SK-N-SH (cell line): ENCODE measurements at regions not wholly inside any gene's neighbourhood (a gene's known extent, or its start where the extent isn't known, plus 50 kb on each side); places are given as distances from the start of the nearest gene placed in this dataset.

Source experiments
- CTCF ChIA-PET: fragments of 300-600, 350-600 bp; formaldehyde crosslinking; extraction: SDS; loops from one replicate; lab custom pipeline; 2021; lab: Yijun Ruan, JAX
- POLR2A ChIA-PET: fragments of 350-600 bp; sonication (Branson Sonifier 250); formaldehyde crosslinking; extraction: SDS; loops from one replicate; lab custom pipeline; 2020; ENCODE audit warnings: antibody characterized with exemption, inconsistent platforms; lab: Yijun Ruan, JAX
- DNase-seq: peaks from one replicate; pipeline ENCODE4 v3.0.0; 2012
- H2AFZ ChIP-seq: fragments of 200-600 bp; sonication (generic); 2 replicates; pipeline ENCODE4 v1.8.1; 2016; ENCODE audit warnings: antibody characterized with exemption, mild to moderate bottlenecking, low read depth
- H3F3A ChIP-seq: fragments of 200-600 bp; sonication (generic); replicated peaks from 2 replicates; pipeline ENCODE3; 2016; ENCODE audit warnings: antibody characterized with exemption, mild to moderate bottlenecking; ENCODE audit not compliant: insufficient read depth
- H3K27ac ChIP-seq, 2 experiments: fragments of 200-500 bp in 1 of 2; fragments of 200-600 bp in 1 of 2; sonication (Bioruptor generic) in 1 of 2; sonication (generic), shearing (Covaris generic) in 1 of 2; 2 replicates each; pipeline versions ENCODE4 v1.5.1 to v1.6.1; 2014 to 2016; ENCODE audit warnings: low read depth in 2 of 2, inconsistent platforms in 1 of 2, low read length in 1 of 2, mild to moderate bottlenecking in 1 of 2, mixed read lengths in 1 of 2
- H3K27me3 ChIP-seq: fragments of 200-600 bp; sonication (generic), shearing (Covaris generic); 2 replicates; pipeline ENCODE4 v1.6.1; 2016; ENCODE audit warnings: mixed run types; ENCODE audit not compliant: insufficient read depth
- H3K36me3 ChIP-seq, 2 experiments: fragments of 200-500 bp in 1 of 2; fragments of 200-600 bp in 1 of 2; sonication (Bioruptor generic) in 1 of 2; sonication (generic) in 1 of 2; replicated peaks in 1 of 2; 2 replicates each; pipeline versions ENCODE3 to v1.5.1; 2014 to 2016; ENCODE audit warnings: low read length in 1 of 2, mild to moderate bottlenecking in 1 of 2; ENCODE audit not compliant: insufficient read depth in 2 of 2, control insufficient read depth in 1 of 2
- H3K4me1 ChIP-seq, 2 experiments: fragments of 200-500 bp in 1 of 2; fragments of 200-600 bp in 1 of 2; sonication (Bioruptor generic) in 1 of 2; sonication (generic), shearing (Covaris generic) in 1 of 2; 2 replicates each; pipeline versions ENCODE4 v1.5.1 to v1.6.1; 2014 to 2016; ENCODE audit warnings: low read depth in 1 of 2, low read length in 1 of 2, mixed run types in 1 of 2; ENCODE audit not compliant: insufficient read depth in 2 of 2, control insufficient read depth in 1 of 2
- H3K4me2 ChIP-seq: fragments of 200-600 bp; sonication (generic), shearing (Covaris generic); 2 replicates; pipeline ENCODE4 v1.6.1; 2017; ENCODE audit warnings: mixed run types
- H3K4me3 ChIP-seq, 2 experiments: fragments of 200-500 bp in 1 of 2; fragments of 200-600 bp in 1 of 2; sonication (Bioruptor generic) in 1 of 2; sonication (generic), shearing (Covaris generic) in 1 of 2; 2 replicates each; pipeline versions ENCODE4 v1.5.1 to v1.8.1; 2014 to 2016; ENCODE audit warnings: low read depth in 2 of 2, inconsistent platforms in 1 of 2, low read length in 1 of 2, mild to moderate bottlenecking in 1 of 2, mixed read lengths in 1 of 2, moderate library complexity in 1 of 2
- H3K79me2 ChIP-seq: fragments of 200-600 bp; sonication (generic); 2 replicates; pipeline ENCODE4 v1.8.1; 2017; ENCODE audit warnings: mild to moderate bottlenecking; ENCODE audit not compliant: insufficient read depth
- H3K9ac ChIP-seq: fragments of 200-600 bp; sonication (generic); 2 replicates; pipeline ENCODE4 v1.6.1; 2017; ENCODE audit warnings: mixed run types
- H3K9me2 ChIP-seq: fragments of 200-600 bp; sonication (generic); 2 replicates; pipeline ENCODE4 v1.6.1; 2017; ENCODE audit warnings: mixed run types
- H3K9me3 ChIP-seq: fragments of 200-600 bp; sonication (generic); 2 replicates; pipeline ENCODE4 v1.6.1; 2017; ENCODE audit warnings: mixed run types, mild to moderate bottlenecking, moderate library complexity
- H4K20me1 ChIP-seq: fragments of 200-600 bp; sonication (generic); 2 replicates; pipeline ENCODE4 v1.6.1; 2017; ENCODE audit warnings: mild to moderate bottlenecking, mixed run types; ENCODE audit not compliant: insufficient read depth
- CHD2 ChIP-seq: fragments of 150-350 bp; IDR thresholded peaks from 2 replicates; pipeline ENCODE4 v1.6.1; 2018; ENCODE audit warnings: low read length; ENCODE audit not compliant: partially characterized antibody
- ELF1 ChIP-seq: IDR thresholded peaks from 2 replicates; pipeline ENCODE4 v1.4.0; 2012
- FOXJ3 ChIP-seq: sonication (generic); formaldehyde crosslinking; IDR thresholded peaks from 2 replicates; pipeline ENCODE4 v1.5.1; 2020; ENCODE audit warnings: mild to moderate bottlenecking, missing genetic modification reagents
- FOXM1 ChIP-seq: IDR thresholded peaks from 2 replicates; pipeline ENCODE4 v1.4.0; 2012; ENCODE audit warnings: low read depth, mild to moderate bottlenecking
- GABPA ChIP-seq: IDR thresholded peaks from 2 replicates; pipeline ENCODE4 v1.4.0; 2012; ENCODE audit warnings: low read depth, mild to moderate bottlenecking
- GATA2 ChIP-seq: sonication (generic); formaldehyde crosslinking; IDR thresholded peaks from 2 replicates; pipeline ENCODE4 v1.5.0; 2020; ENCODE audit warnings: mild to moderate bottlenecking, missing genetic modification reagents
- JUND ChIP-seq: IDR thresholded peaks from 2 replicates; pipeline ENCODE4 v1.4.0; 2012
- MEF2A ChIP-seq: IDR thresholded peaks from 2 replicates; pipeline ENCODE4 v1.4.0; 2012; ENCODE audit warnings: low read depth, borderline replicate concordance
- MXI1 ChIP-seq: IDR thresholded peaks from 2 replicates; pipeline ENCODE4 v1.6.1; 2012; ENCODE audit warnings: mild to moderate bottlenecking, low read depth, low read length, improper control_type of control experiment
- NFIC ChIP-seq: IDR thresholded peaks from 2 replicates; pipeline ENCODE4 v1.4.0; 2012; ENCODE audit warnings: borderline replicate concordance
- POLR2AphosphoS5 ChIP-seq: IDR thresholded peaks from 2 replicates; pipeline ENCODE4 v1.6.1; 2012; ENCODE audit warnings: low read depth, low read length
- SMC3 ChIP-seq: IDR thresholded peaks from 2 replicates; pipeline ENCODE4 v1.6.1; 2012; ENCODE audit warnings: low read depth, low read length, improper control_type of control experiment
- TAF1 ChIP-seq: IDR thresholded peaks from 2 replicates; pipeline ENCODE4 v1.6.1; 2012; ENCODE audit warnings: low read depth, mild to moderate bottlenecking, low read length, moderate library complexity, borderline replicate concordance
- TCF12 ChIP-seq: IDR thresholded peaks from 2 replicates; pipeline ENCODE4 v1.4.0; 2012
- YY1 ChIP-seq: IDR thresholded peaks from 2 replicates; pipeline ENCODE4 v1.4.0; 2012; ENCODE audit warnings: low read depth, mild to moderate bottlenecking
- WGBS: methylation state at CpG from one replicate; pipeline ENCODE4 v1.1.6; 2017; ENCODE audit warnings: low lambda C conversion rate; 5-methylcytosine and 5-hydroxymethylcytosine counted together
- TF ChIP-seq, protein P1 (sequence below): IDR thresholded peaks from 2 replicates; pipeline ENCODE4 v1.6.1; 2012; ENCODE audit warnings: mild to moderate bottlenecking, low read depth, low read length, moderate library complexity
- TF ChIP-seq, protein P2 (sequence below): IDR thresholded peaks from 2 replicates; pipeline ENCODE4 v1.4.0; 2012; ENCODE audit warnings: low read depth, borderline replicate concordance
- TF ChIP-seq, protein P3 (sequence below): IDR thresholded peaks from 2 replicates; pipeline ENCODE4 v1.4.0; 2012; ENCODE audit warnings: low read depth, borderline replicate concordance
- TF ChIP-seq, protein P4 (sequence below): fragments of 150-350 bp; IDR thresholded peaks from 2 replicates; pipeline ENCODE4 v1.6.1; 2017; ENCODE audit warnings: antibody characterized with exemption, low read length, low read depth, borderline replicate concordance
- TF ChIP-seq, protein P5 (sequence below): IDR thresholded peaks from 2 replicates; pipeline ENCODE4; 2012

DNA sequence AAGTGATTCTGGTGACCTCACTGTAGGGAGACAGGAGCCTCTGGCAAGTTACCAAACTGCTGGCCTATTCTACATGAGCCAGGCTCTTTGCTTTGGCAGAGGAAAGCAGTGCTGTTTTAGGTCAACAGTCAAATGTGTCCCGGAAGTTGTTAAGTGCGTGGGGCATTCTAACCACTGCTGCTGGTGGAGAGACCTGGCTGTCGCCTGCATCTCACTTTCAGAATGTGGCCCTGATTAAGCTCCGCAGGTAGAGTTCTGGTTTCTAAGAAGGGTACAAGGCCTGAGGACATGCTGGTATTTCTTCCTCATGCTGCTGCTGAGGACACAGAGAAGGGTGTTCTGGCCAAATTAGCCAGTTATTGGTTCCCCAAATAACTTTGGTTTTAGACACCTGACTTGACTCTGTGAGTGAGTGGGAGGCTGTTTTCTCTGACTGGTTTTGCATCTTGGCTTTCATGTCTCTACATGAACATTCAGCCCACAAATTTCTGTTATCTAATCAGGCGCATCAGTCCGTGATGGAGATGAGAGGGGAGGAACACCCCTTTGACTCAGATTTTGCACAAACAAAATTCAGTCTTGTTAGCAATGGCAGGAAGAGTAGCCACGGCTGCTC lies 120.8 kb downstream of the LMO4 start:
- Histone ChIP-seq H3K79me2 (no peaks in the 10 kb centered on the region), H2AFZ (no peak overlapping the region), H3K27me3 (no peaks in the 10 kb centered on the region), H3K36me3 (no peaks in the 10 kb centered on the region), H3F3A (no peaks in the 10 kb centered on the region), H3K9me2 (no peaks in the 10 kb centered on the region), H4K20me1 (no peaks in the 10 kb centered on the region), H3K9ac (no peak overlapping the region), H3K4me3 (no peak overlapping the region), H3K9me3 (no peaks in the 10 kb centered on the region), H3K27ac (no peak overlapping the region), H3K4me1 (no peaks in the 10 kb centered on the region), H3K4me2 (no peak overlapping the region)
- ChIA-PET POLR2A (no interaction called here), CTCF (no interaction called here)
- no peak for DNase-seq
- no peak for TF ChIP-seq FOXM1
- 0 out of 2 replicates have a peak, but pooled peaks have one; percentile 10 for TF ChIP-seq TCF12
- WGBS: 56% methylated on average over 7 of the region's 7 CpGs

DNA sequence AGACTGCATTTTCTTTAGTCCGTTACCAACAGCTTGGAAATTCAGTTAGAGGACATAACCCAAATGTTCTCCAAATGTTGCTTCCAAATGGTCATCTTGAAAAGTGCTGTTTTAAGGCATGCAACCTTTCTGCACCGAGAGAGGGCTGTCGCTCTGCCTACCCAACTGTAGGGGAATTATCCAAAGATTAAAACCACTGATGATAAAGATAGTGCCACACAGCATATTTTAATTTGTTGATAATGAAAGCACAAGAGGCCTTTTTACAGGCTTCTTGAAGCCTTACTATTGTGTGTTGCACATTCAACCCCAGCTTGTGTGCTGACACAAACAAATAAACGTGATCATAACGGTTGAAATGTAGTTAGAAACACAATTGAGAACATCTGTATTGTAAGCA lies 121.5 kb downstream of the LMO4 start:
- no peaks in the 10 kb centered on the region for H3K9me3 ChIP-seq
- H2AFZ ChIP-seq: no peak overlapping the region
- no peak for DNase-seq
- H3K27ac ChIP-seq: no peak overlapping the region
- no peak overlapping the region for H3K4me2 ChIP-seq
- no peaks in the 10 kb centered on the region for H3K4me1 ChIP-seq
- no peaks in the 10 kb centered on the region for H3F3A ChIP-seq
- no peak for TF ChIP-seq POLR2AphosphoS5
- no peak for TF ChIP-seq GATA2 (CRISPR knock-in tag)
- no peak for TF ChIP-seq TAF1
- TF ChIP-seq, protein P1, sequence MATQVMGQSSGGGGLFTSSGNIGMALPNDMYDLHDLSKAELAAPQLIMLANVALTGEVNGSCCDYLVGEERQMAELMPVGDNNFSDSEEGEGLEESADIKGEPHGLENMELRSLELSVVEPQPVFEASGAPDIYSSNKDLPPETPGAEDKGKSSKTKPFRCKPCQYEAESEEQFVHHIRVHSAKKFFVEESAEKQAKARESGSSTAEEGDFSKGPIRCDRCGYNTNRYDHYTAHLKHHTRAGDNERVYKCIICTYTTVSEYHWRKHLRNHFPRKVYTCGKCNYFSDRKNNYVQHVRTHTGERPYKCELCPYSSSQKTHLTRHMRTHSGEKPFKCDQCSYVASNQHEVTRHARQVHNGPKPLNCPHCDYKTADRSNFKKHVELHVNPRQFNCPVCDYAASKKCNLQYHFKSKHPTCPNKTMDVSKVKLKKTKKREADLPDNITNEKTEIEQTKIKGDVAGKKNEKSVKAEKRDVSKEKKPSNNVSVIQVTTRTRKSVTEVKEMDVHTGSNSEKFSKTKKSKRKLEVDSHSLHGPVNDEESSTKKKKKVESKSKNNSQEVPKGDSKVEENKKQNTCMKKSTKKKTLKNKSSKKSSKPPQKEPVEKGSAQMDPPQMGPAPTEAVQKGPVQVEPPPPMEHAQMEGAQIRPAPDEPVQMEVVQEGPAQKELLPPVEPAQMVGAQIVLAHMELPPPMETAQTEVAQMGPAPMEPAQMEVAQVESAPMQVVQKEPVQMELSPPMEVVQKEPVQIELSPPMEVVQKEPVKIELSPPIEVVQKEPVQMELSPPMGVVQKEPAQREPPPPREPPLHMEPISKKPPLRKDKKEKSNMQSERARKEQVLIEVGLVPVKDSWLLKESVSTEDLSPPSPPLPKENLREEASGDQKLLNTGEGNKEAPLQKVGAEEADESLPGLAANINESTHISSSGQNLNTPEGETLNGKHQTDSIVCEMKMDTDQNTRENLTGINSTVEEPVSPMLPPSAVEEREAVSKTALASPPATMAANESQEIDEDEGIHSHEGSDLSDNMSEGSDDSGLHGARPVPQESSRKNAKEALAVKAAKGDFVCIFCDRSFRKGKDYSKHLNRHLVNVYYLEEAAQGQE: no peak
- TF ChIP-seq YY1: no peak
- no peak for TF ChIP-seq SMC3
- TF ChIP-seq, protein P2, sequence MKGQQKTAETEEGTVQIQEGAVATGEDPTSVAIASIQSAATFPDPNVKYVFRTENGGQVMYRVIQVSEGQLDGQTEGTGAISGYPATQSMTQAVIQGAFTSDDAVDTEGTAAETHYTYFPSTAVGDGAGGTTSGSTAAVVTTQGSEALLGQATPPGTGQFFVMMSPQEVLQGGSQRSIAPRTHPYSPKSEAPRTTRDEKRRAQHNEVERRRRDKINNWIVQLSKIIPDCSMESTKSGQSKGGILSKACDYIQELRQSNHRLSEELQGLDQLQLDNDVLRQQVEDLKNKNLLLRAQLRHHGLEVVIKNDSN: no peak
- no peak for TF ChIP-seq MXI1
- TF ChIP-seq, protein P3, sequence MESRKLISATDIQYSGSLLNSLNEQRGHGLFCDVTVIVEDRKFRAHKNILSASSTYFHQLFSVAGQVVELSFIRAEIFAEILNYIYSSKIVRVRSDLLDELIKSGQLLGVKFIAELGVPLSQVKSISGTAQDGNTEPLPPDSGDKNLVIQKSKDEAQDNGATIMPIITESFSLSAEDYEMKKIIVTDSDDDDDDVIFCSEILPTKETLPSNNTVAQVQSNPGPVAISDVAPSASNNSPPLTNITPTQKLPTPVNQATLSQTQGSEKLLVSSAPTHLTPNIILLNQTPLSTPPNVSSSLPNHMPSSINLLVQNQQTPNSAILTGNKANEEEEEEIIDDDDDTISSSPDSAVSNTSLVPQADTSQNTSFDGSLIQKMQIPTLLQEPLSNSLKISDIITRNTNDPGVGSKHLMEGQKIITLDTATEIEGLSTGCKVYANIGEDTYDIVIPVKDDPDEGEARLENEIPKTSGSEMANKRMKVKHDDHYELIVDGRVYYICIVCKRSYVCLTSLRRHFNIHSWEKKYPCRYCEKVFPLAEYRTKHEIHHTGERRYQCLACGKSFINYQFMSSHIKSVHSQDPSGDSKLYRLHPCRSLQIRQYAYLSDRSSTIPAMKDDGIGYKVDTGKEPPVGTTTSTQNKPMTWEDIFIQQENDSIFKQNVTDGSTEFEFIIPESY: no peak
- TF ChIP-seq, protein P4, sequence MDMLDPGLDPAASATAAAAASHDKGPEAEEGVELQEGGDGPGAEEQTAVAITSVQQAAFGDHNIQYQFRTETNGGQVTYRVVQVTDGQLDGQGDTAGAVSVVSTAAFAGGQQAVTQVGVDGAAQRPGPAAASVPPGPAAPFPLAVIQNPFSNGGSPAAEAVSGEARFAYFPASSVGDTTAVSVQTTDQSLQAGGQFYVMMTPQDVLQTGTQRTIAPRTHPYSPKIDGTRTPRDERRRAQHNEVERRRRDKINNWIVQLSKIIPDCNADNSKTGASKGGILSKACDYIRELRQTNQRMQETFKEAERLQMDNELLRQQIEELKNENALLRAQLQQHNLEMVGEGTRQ: no peak
- no peak for TF ChIP-seq NFIC
- no peak for TF ChIP-seq TCF12
- TF ChIP-seq MEF2A: no peak
- no peak for TF ChIP-seq JUND
- TF ChIP-seq ELF1: no peak
- no peak for TF ChIP-seq CHD2
- no peak for TF ChIP-seq GABPA
- TF ChIP-seq, protein P5, sequence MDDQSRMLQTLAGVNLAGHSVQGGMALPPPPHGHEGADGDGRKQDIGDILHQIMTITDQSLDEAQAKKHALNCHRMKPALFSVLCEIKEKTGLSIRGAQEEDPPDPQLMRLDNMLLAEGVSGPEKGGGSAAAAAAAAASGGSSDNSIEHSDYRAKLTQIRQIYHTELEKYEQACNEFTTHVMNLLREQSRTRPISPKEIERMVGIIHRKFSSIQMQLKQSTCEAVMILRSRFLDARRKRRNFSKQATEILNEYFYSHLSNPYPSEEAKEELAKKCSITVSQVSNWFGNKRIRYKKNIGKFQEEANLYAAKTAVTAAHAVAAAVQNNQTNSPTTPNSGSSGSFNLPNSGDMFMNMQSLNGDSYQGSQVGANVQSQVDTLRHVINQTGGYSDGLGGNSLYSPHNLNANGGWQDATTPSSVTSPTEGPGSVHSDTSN: no peak
- TF ChIP-seq FOXM1: no peak
- no peak for TF ChIP-seq FOXJ3 (CRISPR knock-in tag)
- no peaks in the 10 kb centered on the region for H3K27me3 ChIP-seq
- WGBS: 80% methylated on average over 5 of the region's 5 CpGs
- no peaks in the 10 kb centered on the region for H3K36me3 ChIP-seq
- H3K9ac ChIP-seq: no peak overlapping the region
- ChIA-PET CTCF (no interaction called here), POLR2A (no interaction called here)
- no peaks in the 10 kb centered on the region for H3K9me2 ChIP-seq
- H3K79me2 ChIP-seq: no peaks in the 10 kb centered on the region
- H4K20me1 ChIP-seq: no peaks in the 10 kb centered on the region
- no peak overlapping the region for H3K4me3 ChIP-seq
